ENCODE measurements at regions not wholly inside any gene's neighbourhood (a gene's known extent, or its start where the extent isn't known, plus 50 kb on each side); places are given as distances from the start of the nearest gene placed in this dataset.

DNA sequence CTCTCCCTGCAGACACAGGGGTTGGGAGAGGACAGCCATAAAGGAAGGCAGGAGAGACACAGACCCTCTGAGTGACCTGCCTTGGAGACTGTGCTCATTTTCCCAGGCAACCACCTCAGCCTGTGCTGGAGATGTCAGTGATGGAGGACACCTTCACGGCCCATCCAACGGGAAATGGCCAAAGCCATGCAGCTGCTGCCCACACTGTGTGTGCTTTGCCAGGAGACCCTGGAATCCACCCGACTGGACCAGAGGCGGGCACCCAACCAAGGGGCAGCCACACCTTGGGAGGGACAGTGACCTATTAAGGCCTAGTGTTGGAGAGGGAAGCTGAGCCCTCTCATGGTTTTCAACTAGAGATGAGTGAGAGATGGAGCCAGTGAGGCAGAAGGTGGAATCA is 192.5 kb downstream of the SMAD2 start:
- TF ChIP-seq, protein P1, sequence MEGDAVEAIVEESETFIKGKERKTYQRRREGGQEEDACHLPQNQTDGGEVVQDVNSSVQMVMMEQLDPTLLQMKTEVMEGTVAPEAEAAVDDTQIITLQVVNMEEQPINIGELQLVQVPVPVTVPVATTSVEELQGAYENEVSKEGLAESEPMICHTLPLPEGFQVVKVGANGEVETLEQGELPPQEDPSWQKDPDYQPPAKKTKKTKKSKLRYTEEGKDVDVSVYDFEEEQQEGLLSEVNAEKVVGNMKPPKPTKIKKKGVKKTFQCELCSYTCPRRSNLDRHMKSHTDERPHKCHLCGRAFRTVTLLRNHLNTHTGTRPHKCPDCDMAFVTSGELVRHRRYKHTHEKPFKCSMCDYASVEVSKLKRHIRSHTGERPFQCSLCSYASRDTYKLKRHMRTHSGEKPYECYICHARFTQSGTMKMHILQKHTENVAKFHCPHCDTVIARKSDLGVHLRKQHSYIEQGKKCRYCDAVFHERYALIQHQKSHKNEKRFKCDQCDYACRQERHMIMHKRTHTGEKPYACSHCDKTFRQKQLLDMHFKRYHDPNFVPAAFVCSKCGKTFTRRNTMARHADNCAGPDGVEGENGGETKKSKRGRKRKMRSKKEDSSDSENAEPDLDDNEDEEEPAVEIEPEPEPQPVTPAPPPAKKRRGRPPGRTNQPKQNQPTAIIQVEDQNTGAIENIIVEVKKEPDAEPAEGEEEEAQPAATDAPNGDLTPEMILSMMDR (IDR thresholded peaks at IDR 0.05): no peak
- no peaks in the 10 kb centered on the region for H3K4me1 ChIP-seq (ENCODE audit: insufficient read depth, low read length)
- H3K9me3 ChIP-seq (ENCODE audit: control insufficient read depth in 1 of 2, insufficient read depth in 1 of 2, low read length in 2 of 2): peaks cover 0 to 16% of the 10 kb centered on the region in 2 experiments
- Mint-ChIP-seq H3K4me1 (ENCODE audit: low read depth) (no peaks in the 10 kb centered on the region), H3K27ac (no peak overlapping the region), H3K4me3 (no peak overlapping the region), H3K27me3 (peaks cover 37% of the 10 kb centered on the region), H3K36me3 (ENCODE audit: low read depth) (no peaks in the 10 kb centered on the region), H3K9me3 (no peaks in the 10 kb centered on the region)
- H3K4me3 ChIP-seq (ENCODE audit: low read length): no peak overlapping the region
- intact Hi-C loops (cut with DNase I, micrococcal nuclease): no loop called here
- no peak overlapping the region for H3K27ac ChIP-seq (ENCODE audit: low read depth in 1 of 2, low read length in 2 of 2)
- ChIA-PET CTCF (no interaction called here), POLR2A (no interaction called here)
- ATAC-seq (ENCODE audit: poor library complexity) (no peak), DNase-seq (no peak)
- peaks cover 0 to 10% of the 10 kb centered on the region in 2 experiments for H3K27me3 ChIP-seq (ENCODE audit: control insufficient read depth in 1 of 2, insufficient read depth in 2 of 2, low read length in 2 of 2)
- H3K36me3 ChIP-seq (ENCODE audit: insufficient read depth, low read length): no peaks in the 10 kb centered on the region

DNA sequence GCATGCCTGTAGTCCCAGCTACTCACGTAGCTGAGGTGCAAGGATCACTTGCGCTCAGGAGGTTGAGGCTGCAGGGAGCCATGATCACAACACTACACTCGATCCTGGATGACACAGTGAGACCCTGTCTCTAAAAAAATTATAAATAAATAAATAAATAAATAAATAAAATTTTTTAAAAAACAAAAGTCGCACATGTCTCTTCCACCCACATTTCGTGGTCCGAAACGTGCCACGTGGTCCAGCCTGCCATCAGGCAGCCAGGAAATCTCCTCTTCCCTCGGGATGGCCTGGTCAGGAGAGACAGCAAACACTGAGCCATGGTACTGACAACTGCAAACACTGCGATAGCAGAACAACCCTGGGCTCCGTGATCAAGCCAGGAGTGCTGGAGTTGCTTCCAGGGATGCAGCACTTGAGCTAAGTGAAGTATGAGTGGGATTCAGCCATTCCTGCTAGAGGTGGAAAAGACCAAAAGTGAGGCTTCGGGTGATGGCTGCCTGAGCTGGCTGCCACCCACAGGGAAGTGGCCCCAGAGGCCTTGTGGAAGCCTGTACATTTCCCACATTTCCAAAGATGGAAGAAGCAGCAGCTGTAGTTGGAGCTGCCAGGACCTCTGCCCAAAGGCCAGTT is 193.1 kb downstream of the SMAD2 start:
- no peak for DNase-seq

DNA sequence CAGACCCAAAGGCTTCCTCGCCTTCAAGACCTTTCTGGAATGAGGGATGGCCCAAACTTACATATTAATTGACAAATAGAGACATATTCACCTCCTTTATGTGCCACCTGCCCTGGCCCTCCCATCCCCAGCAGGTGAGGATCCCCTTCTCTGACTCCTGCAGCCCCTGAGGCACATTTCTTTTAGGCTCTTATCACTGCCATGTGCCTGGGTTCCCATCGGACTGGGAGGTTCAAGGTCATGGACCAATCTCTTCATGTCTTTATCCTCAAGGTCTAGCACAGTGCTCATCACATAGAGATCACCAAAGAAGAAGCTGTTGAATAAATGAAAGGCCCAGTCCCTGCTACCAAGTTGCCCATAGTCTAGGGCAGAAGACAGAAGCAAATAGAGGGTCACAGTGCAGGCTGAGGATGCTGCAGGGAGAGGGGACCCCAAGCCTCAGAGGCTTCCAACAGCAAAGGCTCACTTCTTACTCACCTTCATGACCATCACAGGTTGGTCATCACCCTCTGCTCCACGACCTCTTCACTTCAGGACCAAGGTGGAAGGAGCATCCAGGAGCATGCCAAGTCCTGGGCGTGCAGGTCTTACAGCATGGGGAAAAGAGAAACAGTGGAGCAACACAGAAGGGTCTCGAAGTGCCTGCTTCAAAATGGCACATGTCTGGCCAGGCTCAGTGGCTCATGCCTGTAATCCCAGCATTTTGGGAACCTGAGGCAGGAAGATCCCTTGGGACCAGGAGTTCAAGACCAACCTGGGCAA is 193.9 kb downstream of the SMAD2 start:
- Mint-ChIP-seq H3K27ac (no peak overlapping the region), H3K9me3 (no peaks in the 10 kb centered on the region), H3K4me1 (ENCODE audit: low read depth) (no peaks in the 10 kb centered on the region), H3K36me3 (ENCODE audit: low read depth) (no peaks in the 10 kb centered on the region), H3K27me3 (peaks cover 47% of the 10 kb centered on the region), H3K4me3 (no peak overlapping the region)
- ATAC-seq (ENCODE audit: poor library complexity): no peak
- Histone ChIP-seq H3K4me1 (ENCODE audit: insufficient read depth, low read length) (no peaks in the 10 kb centered on the region), H3K27ac (ENCODE audit: low read depth in 1 of 2, low read length in 2 of 2) (no peak overlapping the region), H3K4me3 (ENCODE audit: low read length) (no peak overlapping the region), H3K36me3 (ENCODE audit: insufficient read depth, low read length) (no peaks in the 10 kb centered on the region), H3K27me3 (ENCODE audit: control insufficient read depth in 1 of 2, insufficient read depth in 2 of 2, low read length in 2 of 2) (peaks cover 0 to 10% of the 10 kb centered on the region in 2 experiments), H3K9me3 (ENCODE audit: control insufficient read depth in 1 of 2, insufficient read depth in 1 of 2, low read length in 2 of 2) (peaks cover 0 to 16% of the 10 kb centered on the region in 2 experiments)
- ChIA-PET POLR2A (no interaction called here), CTCF (no interaction called here)
- TF ChIP-seq, protein P1 (IDR thresholded peaks at IDR 0.05): no peak
- no peak for DNase-seq
- intact Hi-C loops (cut with DNase I, micrococcal nuclease): no loop called here

More for the DNA sequence above, 193.1 kb downstream of the SMAD2 start:
- peaks cover 0 to 16% of the 10 kb centered on the region in 2 experiments for H3K9me3 ChIP-seq (ENCODE audit: control insufficient read depth in 1 of 2, insufficient read depth in 1 of 2, low read length in 2 of 2)
- ATAC-seq (ENCODE audit: poor library complexity): no peak
- no peaks in the 10 kb centered on the region for H3K36me3 Mint-ChIP-seq (ENCODE audit: low read depth)
- H3K27ac ChIP-seq (ENCODE audit: low read depth in 1 of 2, low read length in 2 of 2): no peak overlapping the region
- peaks cover 0 to 10% of the 10 kb centered on the region in 2 experiments for H3K27me3 ChIP-seq (ENCODE audit: control insufficient read depth in 1 of 2, insufficient read depth in 2 of 2, low read length in 2 of 2)
- TF ChIP-seq, protein P1 (IDR thresholded peaks at IDR 0.05): no peak
- no peak overlapping the region for H3K4me3 Mint-ChIP-seq
- no peaks in the 10 kb centered on the region for H3K4me1 Mint-ChIP-seq (ENCODE audit: low read depth)
- no peaks in the 10 kb centered on the region for H3K36me3 ChIP-seq (ENCODE audit: insufficient read depth, low read length)
- no peak overlapping the region for H3K4me3 ChIP-seq (ENCODE audit: low read length)
- no peaks in the 10 kb centered on the region for H3K4me1 ChIP-seq (ENCODE audit: insufficient read depth, low read length)
- no peak overlapping the region for H3K27ac Mint-ChIP-seq
- ChIA-PET POLR2A (no interaction called here), CTCF (no interaction called here)
- peaks cover 41% of the 10 kb centered on the region for H3K27me3 Mint-ChIP-seq
- no peaks in the 10 kb centered on the region for H3K9me3 Mint-ChIP-seq
- intact Hi-C loops (cut with DNase I, micrococcal nuclease): no loop called here
